Astrocyte of the spinal cord (primary cell): ENCODE measurements at regions not wholly inside any gene's neighbourhood (a gene's known extent, or its start where the extent isn't known, plus 50 kb on each side); places are given as distances from the start of the nearest gene placed in this dataset.
A peak's percentile ranks its signal among the peaks of the same experiment; 100 is the strongest.

Experiments used
- DNase-seq: peaks from one replicate; pipeline ENCODE4 v3.0.0; 2011; ENCODE audit warnings: low read depth, low spot score
- H3K4me3 ChIP-seq: 2 replicates; pipeline ENCODE4 v1.5.1; 2011; ENCODE audit warnings: low read depth, mild to moderate bottlenecking, low read length, moderate library complexity
- CTCF ChIP-seq: IDR thresholded peaks from 2 replicates; pipeline ENCODE4 v1.5.1; 2012; ENCODE audit warnings: low read depth, mild to moderate bottlenecking, low read length, inconsistent platforms
- in situ Hi-C: cut with HindIII; loops from 2 replicates; pipeline ENCODE4 v1.10.0; 2017; ENCODE audit warnings: low sequenced_read_pairs

- TF ChIP-seq CTCF, result no peak
- H3K4me3 ChIP-seq, result no peak overlapping the region
- in situ Hi-C loops, result no loop called here
- no peak for DNase-seq
Measured at GRCh38 chr2:144998435-144998834, 478.5 kb upstream of the ZEB2 start.

- no peak for TF ChIP-seq CTCF
- DNase-seq, result peak; percentile 79
- in situ Hi-C loops, result no loop called here
Measured at GRCh38 chr2:144996225-144996795, 476.4 kb upstream of the ZEB2 start.

GRCh38 chr2:144995482-144995881 lies 475.6 kb upstream of the ZEB2 start:
- H3K4me3 ChIP-seq, result no peak overlapping the region
- no peak for DNase-seq
- in situ Hi-C loops, result no loop called here
- no peak for TF ChIP-seq CTCF

More at GRCh38 chr2:144996225-144996795, 476.4 kb upstream of the ZEB2 start:
- no peak overlapping the region for H3K4me3 ChIP-seq

GRCh38 chr2:144990661-144991060 lies 470.7 kb upstream of the ZEB2 start:
- no peak overlapping the region for H3K4me3 ChIP-seq
- TF ChIP-seq CTCF, result no peak
- DNase-seq, result no peak
- in situ Hi-C loops, result no loop called here

DNA sequence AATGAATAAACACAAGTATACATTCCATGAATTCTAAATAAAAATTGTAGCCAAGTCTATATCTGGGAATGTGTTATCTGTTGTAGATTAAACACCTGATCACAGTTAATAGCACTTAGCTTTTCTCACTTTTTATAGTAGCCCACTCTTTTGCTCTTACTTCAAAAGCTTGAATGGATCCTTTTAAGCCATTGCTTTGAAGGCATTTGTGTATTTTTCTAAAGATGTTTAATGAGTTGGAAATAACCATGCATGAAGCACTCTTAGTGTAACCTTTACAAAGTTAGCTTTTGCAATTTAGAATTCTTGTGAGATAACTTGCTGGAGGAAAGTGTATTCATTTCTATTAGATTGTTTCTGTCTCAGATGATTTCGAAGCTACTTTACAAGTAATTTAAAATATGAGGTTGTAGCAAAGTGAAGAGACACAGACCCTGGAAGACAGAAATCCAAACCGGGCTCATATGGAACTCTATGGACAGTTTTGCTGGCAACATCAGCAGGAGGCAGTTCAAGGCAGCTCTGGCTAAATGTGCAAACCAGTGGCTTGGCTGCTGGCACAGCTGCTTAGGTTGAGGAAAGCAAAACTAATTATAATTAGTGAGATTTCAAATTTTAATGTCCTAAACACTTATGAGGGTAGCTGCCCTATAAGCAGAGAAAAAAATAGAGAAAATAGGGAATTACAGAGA lies 469.8 kb upstream of the ZEB2 start:
- in situ Hi-C loops, result no loop called here
- no peak overlapping the region for H3K4me3 ChIP-seq
- DNase-seq, result no peak
- no peak for TF ChIP-seq CTCF

GRCh38 chr2:144988591-144988990 lies 468.7 kb upstream of the ZEB2 start:
- no peak for DNase-seq
- no peak for TF ChIP-seq CTCF
- H3K4me3 ChIP-seq, result no peak overlapping the region
- in situ Hi-C loops, result no loop called here
